ENCODE measurements at regions not wholly inside any gene's neighbourhood (a gene's known extent, or its start where the extent isn't known, plus 50 kb on each side); places are given as distances from the start of the nearest gene placed in this dataset.

- peak; percentile 64 to 83 (median 76) for DNase-seq
Measured at GRCh38 chr17:73956595-73957465, 246.6 kb upstream of the RPL38 start.

DNA sequence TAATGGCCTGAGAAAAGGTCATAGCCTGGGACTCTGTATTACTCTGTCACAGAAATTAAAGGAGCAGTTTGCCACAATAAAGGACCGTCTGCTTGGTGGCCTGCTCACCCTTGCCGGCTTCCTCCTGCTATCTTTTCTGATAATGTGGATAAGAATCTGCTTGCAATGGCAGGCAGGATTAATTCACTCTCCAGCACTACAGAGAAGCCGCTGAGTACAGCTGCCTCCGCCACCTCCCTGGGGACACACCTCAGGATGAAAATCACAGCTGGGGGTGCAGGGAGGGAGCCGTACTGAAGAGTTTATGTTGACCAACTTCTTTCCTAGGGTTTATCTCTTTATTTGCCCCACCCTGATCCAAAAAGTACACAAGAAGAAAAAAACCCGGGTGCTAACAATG, 245.9 kb upstream of the RPL38 start:
- no peak for DNase-seq

DNA sequence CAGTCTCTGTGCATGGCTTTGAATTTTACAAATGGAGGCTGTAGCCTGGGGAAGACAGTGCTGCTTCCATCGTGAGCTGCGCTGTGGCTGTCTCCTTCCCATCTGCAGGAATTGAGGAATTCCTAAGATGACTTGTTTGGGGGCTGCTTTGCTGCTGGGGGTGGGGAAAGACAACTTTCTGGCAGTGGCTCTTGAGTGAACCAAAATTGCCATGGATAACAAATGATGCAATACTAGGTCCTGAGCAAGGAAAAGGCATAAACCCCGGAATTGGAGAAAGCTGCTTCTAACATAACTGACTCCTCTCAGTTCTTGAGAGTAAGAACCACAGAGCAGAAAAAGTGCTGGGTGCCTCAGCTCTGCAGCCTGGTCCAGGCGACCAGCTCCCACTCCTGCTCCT, 245.0 kb upstream of the RPL38 start:
- DNase-seq = no peak

GRCh38 chr17:73960469-73960868, 243.0 kb upstream of the RPL38 start:
- no peak for DNase-seq

DNA sequence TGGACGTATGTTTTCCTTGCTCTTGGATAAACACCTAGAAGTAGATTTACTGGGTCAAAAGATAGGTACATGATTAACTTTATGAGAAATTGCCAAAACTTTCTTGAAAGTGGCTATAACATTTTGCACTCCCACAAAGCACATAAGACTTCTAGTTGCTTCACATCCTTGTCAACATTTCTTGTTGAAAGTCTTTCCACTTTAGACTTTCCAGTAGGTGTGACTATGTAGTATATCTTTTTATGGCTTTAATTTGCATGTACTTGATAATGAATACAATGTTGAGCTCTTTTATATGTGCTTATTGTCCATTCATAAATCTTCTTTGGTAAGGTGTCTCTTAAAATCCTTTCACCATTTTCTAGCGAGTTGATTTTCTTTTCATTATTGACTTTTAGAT, 241.2 kb upstream of the RPL38 start:
- no peak for DNase-seq

DNA sequence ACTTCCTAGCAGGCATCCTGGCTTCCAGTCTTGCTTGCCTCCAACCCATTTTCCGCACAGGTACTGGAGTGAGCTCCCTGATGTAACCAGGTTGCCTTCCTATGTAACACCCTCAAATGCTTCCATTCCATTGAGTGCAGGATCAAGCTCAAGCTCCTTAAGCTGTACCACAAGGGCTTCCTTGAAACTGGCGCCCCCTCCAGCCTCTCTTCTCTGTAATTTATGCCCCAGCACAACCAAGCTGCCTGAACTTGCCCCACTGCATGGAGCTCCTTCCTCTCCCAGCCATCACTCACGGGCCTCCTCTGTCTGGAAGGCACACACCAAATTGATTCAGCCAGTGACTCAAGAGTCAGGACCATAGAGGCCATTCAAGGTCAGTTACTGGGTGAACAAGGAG, 234.8 kb upstream of the RPL38 start:
- no peak for DNase-seq

- peak; percentile 88 to 91 (median 90) for DNase-seq
Measured at GRCh38 chr17:73969956-73970355, 233.5 kb upstream of the RPL38 start.

DNA sequence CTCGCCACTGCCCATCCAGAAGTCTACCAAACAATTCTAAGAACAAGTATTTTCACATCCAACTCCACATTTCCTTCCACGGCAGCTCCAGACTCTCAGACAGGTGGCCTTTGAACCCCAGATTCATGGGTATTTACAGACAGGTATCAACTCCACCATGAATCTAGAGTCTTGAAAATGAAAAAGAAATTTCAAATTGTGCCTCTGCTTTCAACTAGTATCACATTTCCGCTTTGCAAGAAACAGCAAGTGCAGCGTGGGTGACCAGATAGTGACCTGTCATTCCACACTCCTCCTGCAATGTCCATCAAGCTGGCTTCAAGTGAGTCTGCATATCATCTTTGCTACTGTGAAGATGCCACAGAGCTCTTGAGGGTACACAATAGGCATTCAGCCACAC, 232.4 kb upstream of the RPL38 start:
- DNase-seq = no peak

GRCh38 chr17:73972056-73972455, 231.4 kb upstream of the RPL38 start:
- no peak for DNase-seq

- DNase-seq = no peak
Measured at GRCh38 chr17:73972901-73973300, 230.6 kb upstream of the RPL38 start.

DNA sequence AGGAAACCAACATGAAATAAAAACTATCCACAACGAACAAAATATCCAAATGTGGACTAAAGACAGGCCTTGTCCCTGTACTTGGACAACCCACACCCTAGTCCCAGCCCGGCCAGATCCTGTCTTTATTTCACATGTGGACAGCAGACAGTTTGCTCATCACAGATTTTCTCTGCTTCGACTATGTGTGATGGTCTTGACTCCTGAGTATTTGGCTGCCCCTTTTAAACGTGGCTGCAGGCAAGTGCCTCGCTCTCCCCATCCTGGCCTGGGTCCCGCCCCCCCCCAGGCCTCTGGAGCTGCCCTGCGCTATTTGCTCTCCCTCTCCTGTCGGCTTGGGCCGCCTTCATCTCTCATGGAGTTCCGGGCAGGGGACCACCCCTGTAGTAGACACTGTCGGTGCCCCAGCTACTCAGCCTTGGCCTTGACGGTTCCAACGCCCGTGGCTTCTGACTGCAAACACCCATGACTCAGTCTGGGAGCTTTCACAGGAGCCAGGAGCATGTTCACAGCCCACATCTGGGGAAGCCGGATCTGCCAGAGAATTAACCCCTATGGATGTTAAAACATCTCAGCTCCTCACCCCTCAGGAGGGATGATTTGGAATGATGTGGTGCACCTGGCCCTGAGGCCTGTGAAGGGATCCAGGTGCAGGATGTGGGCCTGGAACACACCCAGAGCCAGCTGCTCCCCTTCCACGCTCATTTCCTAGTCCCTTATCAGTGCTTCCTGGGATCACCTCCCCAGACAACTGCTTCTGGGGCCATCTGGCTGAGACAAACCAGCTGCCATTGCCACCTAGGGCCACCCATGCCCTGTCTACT, 229.7 kb upstream of the RPL38 start:
- no peak for DNase-seq

DNA sequence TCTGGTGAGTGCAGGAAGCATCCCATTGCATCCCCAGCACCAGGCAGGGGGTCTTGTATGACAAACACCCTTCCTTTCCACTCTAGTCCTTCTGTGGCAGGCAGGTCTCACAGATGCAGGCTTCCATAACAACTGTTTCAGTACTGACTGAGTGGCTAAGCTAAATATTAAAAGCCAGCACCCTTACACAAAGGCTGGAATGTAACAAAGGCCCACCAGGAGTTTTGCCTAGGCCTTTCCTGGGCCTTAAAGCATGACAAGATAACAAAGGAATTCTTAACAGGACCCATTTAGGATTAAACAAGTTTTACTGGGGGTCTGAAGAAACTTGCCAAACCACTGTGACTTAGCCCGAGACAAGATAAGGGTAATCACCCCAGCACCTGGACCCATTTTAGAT, 228.9 kb upstream of the RPL38 start:
- no peak for DNase-seq

DNA sequence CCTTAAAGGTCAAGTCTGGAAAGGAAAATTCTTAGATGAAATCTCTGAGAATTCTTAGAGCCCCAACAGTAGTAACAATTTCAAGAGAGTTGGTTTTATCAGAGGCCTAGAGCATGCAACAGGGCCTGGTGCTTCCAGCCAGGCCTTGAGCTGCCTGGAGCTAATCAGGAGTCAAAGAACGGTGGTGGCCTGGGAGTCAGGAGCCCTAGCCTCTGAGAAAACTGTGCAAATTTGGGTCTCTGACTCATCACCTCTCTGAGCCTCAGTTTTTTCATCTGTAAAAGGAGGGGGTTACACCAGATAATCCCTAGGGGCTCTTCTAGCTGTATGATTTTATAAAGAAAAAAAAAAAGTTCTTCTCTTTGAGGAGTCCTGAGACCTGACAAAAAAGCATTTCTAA, 227.3 kb upstream of the RPL38 start:
- DNase-seq = no peak

DNA sequence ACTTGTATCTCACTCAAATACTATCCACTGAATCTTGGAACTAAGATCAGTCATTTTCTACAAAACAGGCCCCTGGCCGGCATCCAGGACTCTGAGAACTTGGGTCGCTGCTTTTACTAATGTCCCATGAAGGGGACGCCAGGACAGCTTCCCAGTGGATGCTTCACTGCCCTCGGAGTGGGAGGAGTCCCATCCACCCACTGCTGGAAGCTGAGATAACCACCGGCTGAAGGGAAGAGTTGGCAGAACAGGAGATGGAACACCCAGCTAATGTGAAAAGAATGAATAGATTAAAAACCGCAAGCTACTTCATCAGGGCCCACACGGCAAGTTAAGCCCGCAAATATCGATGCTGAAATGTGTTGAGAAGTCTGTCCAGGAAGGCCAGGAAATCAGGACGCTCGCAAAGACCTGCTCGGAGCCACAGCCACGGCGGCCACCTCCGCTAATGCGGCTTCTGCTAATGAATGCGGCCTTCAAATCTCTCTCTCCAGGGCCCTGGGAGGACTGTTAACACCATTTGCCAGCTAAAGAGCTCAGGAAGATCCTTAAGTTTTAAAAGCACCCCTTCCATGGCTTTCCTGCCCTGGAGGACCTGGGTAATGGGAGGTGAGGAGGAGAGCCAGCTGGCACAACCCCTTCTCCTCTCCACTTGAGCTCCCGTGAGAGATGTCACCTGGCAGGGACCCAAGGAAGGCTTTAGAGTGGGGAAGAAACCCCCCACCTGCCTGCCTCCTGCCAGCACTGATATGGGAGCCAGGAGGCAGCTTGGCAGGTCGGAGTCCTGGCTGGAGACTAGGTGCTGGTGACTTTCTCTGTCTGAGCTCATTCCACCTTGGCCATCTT, 226.6 kb upstream of the RPL38 start:
- no peak for DNase-seq

- no peak for DNase-seq
Measured at GRCh38 chr17:73980517-73980916, 223.0 kb upstream of the RPL38 start.

DNA sequence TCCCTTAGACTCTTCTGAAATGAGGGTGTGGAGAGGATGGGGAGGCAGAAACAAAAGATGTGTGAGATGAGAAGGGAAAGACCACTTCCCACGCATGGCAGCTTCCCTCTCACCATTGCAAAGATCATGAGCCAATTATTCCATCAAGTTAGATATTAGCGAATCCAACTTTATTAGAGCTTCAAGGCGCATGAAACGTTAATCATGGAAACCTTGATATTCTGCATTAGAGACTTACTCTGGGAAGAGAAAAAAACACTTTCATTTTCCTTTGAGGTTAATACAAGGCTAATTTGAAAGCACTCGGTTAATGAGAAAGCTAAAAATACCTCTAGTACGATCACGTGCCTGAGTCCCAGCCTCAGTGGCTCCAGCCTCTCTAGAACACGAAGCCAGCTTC, 220.6 kb upstream of the RPL38 start:
- DNase-seq = no peak

DNA sequence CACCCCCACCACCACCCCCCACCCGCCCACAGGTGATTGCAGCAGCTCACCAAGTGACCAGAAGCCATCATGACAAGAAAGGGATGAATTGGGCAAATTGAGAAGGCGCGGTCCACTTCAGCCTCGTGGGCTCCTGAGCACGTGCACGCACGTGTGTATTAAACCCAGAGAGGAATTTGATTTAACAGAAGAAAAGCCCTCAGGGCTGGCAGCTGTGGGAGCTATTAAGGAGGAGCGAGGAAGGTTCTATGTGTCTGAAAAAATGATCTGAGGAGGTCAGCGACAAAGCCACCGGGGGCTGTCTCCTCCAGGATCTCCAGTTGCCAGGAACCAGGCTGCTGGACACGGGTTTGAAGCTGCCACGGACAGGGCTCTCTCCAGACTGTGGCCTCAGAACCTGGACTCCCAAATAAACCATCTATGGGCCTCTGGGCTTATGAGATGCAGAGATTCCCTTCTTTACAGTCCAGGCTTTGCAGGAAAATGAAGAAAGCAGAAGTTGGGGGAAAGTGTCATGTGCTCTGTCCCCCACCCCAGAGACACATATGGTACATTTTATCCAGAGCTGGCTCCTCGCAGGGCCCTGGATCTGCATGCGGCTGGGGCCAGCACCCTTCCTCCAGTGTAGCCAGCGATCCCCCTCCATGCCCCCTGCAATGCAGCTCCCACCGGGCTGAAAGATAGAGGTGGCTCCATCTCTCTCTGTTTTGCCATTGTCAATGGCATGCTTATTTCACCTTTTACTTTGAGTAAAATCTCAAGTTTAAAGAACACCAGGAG, 219.7 kb upstream of the RPL38 start:
- peak in 1 of 3 donors; percentile 9 for DNase-seq

- DNase-seq = peak in 1 of 3 donors; percentile 31
Measured at GRCh38 chr17:73984941-73985340, 218.5 kb upstream of the RPL38 start.

DNA sequence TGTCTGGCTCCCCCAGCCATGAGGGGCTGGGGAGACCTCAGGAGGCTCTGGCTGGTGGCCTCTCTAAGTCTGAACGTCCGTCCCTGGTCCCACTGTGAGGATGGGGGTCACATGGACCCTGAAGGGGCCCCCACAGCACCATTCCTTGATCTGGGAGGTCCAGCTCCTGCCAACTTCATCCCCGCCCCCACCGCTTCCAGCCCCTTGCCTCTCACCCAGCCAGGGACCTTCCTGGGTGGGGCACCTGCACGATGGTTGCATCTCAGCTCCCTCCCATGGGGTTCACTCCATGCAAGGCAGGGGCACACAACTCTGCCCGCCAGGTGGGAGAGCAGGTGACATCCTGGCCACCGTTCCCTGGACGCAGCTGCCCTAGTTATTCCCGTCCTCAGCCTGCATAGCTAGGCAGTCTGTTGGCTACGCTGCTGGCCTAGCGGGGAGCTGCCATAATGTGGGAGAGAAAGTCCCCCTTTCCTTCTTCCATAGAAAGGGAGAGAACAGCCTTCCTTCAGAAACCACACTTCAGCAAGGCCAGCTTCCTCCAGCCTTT, 217.9 kb upstream of the RPL38 start:
- no peak for DNase-seq

DNA sequence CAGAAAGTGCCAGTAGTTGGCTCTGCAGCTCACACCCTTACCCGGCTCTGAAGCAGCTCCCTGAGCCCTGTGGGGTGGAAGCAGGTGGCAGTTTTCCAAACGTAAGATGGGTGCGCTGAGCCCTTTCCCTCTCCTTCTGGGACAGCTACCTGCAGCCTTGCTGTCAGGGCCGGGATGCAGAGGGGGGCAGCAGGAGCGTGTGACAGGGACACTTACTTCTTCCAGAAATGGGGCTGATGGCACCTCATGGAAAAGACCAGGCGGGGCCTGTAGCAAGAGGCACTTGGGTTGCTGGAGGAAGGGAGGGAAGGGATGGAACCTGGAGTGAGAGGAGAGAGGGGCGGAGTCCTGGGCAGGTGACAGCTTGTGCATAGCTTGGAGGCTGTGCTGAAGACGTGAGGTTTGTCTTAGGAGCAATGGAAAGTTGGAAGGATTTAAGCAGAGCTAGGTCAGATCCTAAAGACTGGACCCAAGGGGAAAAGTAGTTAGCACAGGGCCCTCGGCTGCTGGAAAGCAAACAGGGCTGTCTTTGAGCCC, 216.8 kb upstream of the RPL38 start:
- DNase-seq = no peak

DNA sequence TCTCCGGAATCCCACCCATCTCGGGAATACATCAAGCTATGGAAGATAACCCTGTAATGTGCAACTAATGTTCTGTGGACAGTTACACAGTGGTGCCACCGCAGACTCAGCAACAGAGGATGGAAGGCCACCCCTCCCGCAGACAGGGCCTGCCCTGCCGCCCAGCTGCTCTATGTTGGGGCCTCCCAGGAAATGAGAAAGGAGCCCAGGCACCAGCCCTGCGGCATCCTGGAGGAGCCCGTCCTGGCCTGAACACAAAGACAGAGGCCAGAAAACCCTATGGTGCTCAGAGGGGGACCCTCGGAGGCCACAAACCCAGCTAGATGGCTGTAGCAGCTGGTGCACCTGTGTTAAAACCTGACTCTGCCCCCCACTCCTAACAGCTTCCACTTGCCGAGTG, 216.1 kb upstream of the RPL38 start:
- no peak for DNase-seq

Data from suppressor macrophage treated with lipopolysaccharide for 1 hour (primary cell).